ENCODE measurements at regions not wholly inside any gene's neighbourhood (a gene's known extent, or its start where the extent isn't known, plus 50 kb on each side); places are given as distances from the start of the nearest gene placed in this dataset.

- Histone ChIP-seq H3K4me3 (ENCODE audit: low read depth, low read length) (no peak overlapping the region), H3K36me3 (ENCODE audit: control insufficient read depth, insufficient read depth, low read length) (no peaks in the 10 kb centered on the region), H3K9me3 (peaks cover 4% of the 10 kb centered on the region; the same call in 1 of the 2 replicates), H3K4me1 (no peaks in the 10 kb centered on the region), H3K27me3 (replicated peaks; ENCODE audit: control insufficient read depth, insufficient read depth, low read length) (no peaks in the 10 kb centered on the region)
- Mint-ChIP-seq H3K27ac (ENCODE audit: unreplicated experiment) (no peak overlapping the region), H3K4me3 (ENCODE audit: unreplicated experiment) (no peak overlapping the region), H3K27me3 (ENCODE audit: insufficient read depth, unreplicated experiment) (no peaks in the 10 kb centered on the region), H3K4me1 (ENCODE audit: low read depth, unreplicated experiment) (peaks cover 3% of the 10 kb centered on the region), H3K36me3 (ENCODE audit: insufficient read depth, unreplicated experiment) (no peaks in the 10 kb centered on the region), H3K9me3 (ENCODE audit: unreplicated experiment) (peaks cover 10% of the 10 kb centered on the region)
- intact Hi-C loops (cut with micrococcal nuclease; ENCODE audit: unreplicated experiment) = no loop called here
- ChIA-PET POLR2A (interaction anchor here (0.6 kb wide), 1 partner anchor 31 kb away, joined by 3 read pairs; no protein-coding TSS in a partner anchor), CTCF (no interaction called here)
- no peak for DNase-seq
- TF ChIP-seq, protein P1, sequence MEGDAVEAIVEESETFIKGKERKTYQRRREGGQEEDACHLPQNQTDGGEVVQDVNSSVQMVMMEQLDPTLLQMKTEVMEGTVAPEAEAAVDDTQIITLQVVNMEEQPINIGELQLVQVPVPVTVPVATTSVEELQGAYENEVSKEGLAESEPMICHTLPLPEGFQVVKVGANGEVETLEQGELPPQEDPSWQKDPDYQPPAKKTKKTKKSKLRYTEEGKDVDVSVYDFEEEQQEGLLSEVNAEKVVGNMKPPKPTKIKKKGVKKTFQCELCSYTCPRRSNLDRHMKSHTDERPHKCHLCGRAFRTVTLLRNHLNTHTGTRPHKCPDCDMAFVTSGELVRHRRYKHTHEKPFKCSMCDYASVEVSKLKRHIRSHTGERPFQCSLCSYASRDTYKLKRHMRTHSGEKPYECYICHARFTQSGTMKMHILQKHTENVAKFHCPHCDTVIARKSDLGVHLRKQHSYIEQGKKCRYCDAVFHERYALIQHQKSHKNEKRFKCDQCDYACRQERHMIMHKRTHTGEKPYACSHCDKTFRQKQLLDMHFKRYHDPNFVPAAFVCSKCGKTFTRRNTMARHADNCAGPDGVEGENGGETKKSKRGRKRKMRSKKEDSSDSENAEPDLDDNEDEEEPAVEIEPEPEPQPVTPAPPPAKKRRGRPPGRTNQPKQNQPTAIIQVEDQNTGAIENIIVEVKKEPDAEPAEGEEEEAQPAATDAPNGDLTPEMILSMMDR (IDR thresholded peaks at IDR 0.05; ENCODE audit: insufficient read depth in 1 of 2, low read depth in 1 of 2, low read length in 1 of 2, severe bottlenecking in 1 of 2, unreplicated experiment in 1 of 2) = no peak
- BruUV-seq (replicated peaks) = no TSS peak
Observed at GRCh38 chr10:121222842-121223241, 371.7 kb downstream of the WDR11 start.

- BruUV-seq (replicated peaks) = no TSS peak
- H3K9me3 ChIP-seq = no peaks in the 10 kb centered on the region
- no peaks in the 10 kb centered on the region for H3K27me3 Mint-ChIP-seq (ENCODE audit: insufficient read depth, unreplicated experiment)
- intact Hi-C loops (cut with micrococcal nuclease; ENCODE audit: unreplicated experiment) = no loop called here
- CTCF ChIA-PET = no interaction called here
- POLR2A ChIA-PET = no interaction called here
- no peaks in the 10 kb centered on the region for H3K27me3 ChIP-seq (replicated peaks; ENCODE audit: control insufficient read depth, insufficient read depth, low read length)
- H3K9me3 Mint-ChIP-seq (ENCODE audit: unreplicated experiment) = peaks cover 7% of the 10 kb centered on the region
- no peak overlapping the region for H3K4me3 ChIP-seq (ENCODE audit: low read depth, low read length)
- TF ChIP-seq, protein P1 (IDR thresholded peaks at IDR 0.05; ENCODE audit: insufficient read depth in 1 of 2, low read depth in 1 of 2, low read length in 1 of 2, severe bottlenecking in 1 of 2, unreplicated experiment in 1 of 2) = no peak
- H3K27ac Mint-ChIP-seq (ENCODE audit: unreplicated experiment) = no peak overlapping the region
- H3K4me3 Mint-ChIP-seq (ENCODE audit: unreplicated experiment) = no peak overlapping the region
- no peaks in the 10 kb centered on the region for H3K36me3 Mint-ChIP-seq (ENCODE audit: insufficient read depth, unreplicated experiment)
- DNase-seq = no peak
- H3K36me3 ChIP-seq (ENCODE audit: control insufficient read depth, insufficient read depth, low read length) = no peaks in the 10 kb centered on the region
- H3K4me1 Mint-ChIP-seq (ENCODE audit: low read depth, unreplicated experiment) = no peaks in the 10 kb centered on the region
- no peaks in the 10 kb centered on the region for H3K4me1 ChIP-seq
Observed at GRCh38 chr10:121231079-121231478, 367.2 kb downstream of the FGFR2 start.

GRCh38 chr10:121232494-121232893, 365.8 kb downstream of the FGFR2 start:
- CTCF ChIA-PET = no interaction called here
- Mint-ChIP-seq H3K27me3 (ENCODE audit: insufficient read depth, unreplicated experiment) (no peaks in the 10 kb centered on the region), H3K9me3 (ENCODE audit: unreplicated experiment) (peaks cover 7% of the 10 kb centered on the region), H3K36me3 (ENCODE audit: insufficient read depth, unreplicated experiment) (no peaks in the 10 kb centered on the region), H3K27ac (ENCODE audit: unreplicated experiment) (no peak overlapping the region), H3K4me3 (ENCODE audit: unreplicated experiment) (no peak overlapping the region), H3K4me1 (ENCODE audit: low read depth, unreplicated experiment) (no peaks in the 10 kb centered on the region)
- H3K9me3 ChIP-seq = no peaks in the 10 kb centered on the region
- H3K4me1 ChIP-seq = no peaks in the 10 kb centered on the region
- BruUV-seq (replicated peaks) = no TSS peak
- H3K27me3 ChIP-seq (replicated peaks; ENCODE audit: control insufficient read depth, insufficient read depth, low read length) = no peaks in the 10 kb centered on the region
- POLR2A ChIA-PET = no interaction called here
- DNase-seq = no peak
- intact Hi-C loops (cut with micrococcal nuclease; ENCODE audit: unreplicated experiment) = no loop called here
- no peaks in the 10 kb centered on the region for H3K36me3 ChIP-seq (ENCODE audit: control insufficient read depth, insufficient read depth, low read length)
- H3K4me3 ChIP-seq (ENCODE audit: low read depth, low read length) = no peak overlapping the region
- TF ChIP-seq, protein P1 (IDR thresholded peaks at IDR 0.05; ENCODE audit: insufficient read depth in 1 of 2, low read depth in 1 of 2, low read length in 1 of 2, severe bottlenecking in 1 of 2, unreplicated experiment in 1 of 2) = no peak
